Keratinocyte (primary cell): ENCODE measurements at regions not wholly inside any gene's neighbourhood (a gene's known extent, or its start where the extent isn't known, plus 50 kb on each side); places are given as distances from the start of the nearest gene placed in this dataset.

ENCODE experiments used
- DNase-seq: peaks from one replicate; pipeline ENCODE4 v3.0.0-alpha.2; 2011; ENCODE audit warnings: low read depth, missing footprints, low spot score
- FAIRE-seq: peaks from 2 replicates; lab custom pipeline; 2011; peaks lifted over from hg19 to GRCh38; lab: Jason Lieb, UNC
- H2AFZ ChIP-seq: 2 replicates; pipeline ENCODE4 v1.6.0; 2012; ENCODE audit warnings: low read length, control low read depth, inconsistent platforms; ENCODE audit not compliant: control insufficient read depth
- H3K27ac ChIP-seq: 2 replicates; pipeline ENCODE4 v1.5.1; 2011; ENCODE audit warnings: low read length; ENCODE audit not compliant: control insufficient read depth, insufficient read depth
- H3K27me3 ChIP-seq: 3 replicates; pipeline ENCODE4 v1.6.0; 2011; ENCODE audit warnings: low read length; ENCODE audit not compliant: control insufficient read depth, insufficient read depth; ENCODE audit errors: extremely low read depth
- H3K36me3 ChIP-seq, 2 experiments: 2 replicates in 1 of 2; 3 replicates in 1 of 2; pipeline ENCODE4 v1.5.1; 2011; ENCODE audit warnings: low read length in 2 of 2, mild to moderate bottlenecking in 1 of 2; ENCODE audit not compliant: control insufficient read depth in 2 of 2, insufficient read depth in 2 of 2; ENCODE audit errors: extremely low read depth in 1 of 2
- H3K4me1 ChIP-seq: 3 replicates; pipeline ENCODE4 v1.5.1; 2011; ENCODE audit warnings: low read length; ENCODE audit not compliant: control insufficient read depth, insufficient read depth; ENCODE audit errors: extremely low read depth
- H3K4me2 ChIP-seq: 3 replicates; pipeline ENCODE4 v1.6.0; 2011; ENCODE audit warnings: low read depth, low read length; ENCODE audit not compliant: control insufficient read depth, insufficient read depth; ENCODE audit errors: extremely low read depth
- H3K4me3 ChIP-seq, 3 experiments: fragments of 200-600 bp in 1 of 3; sonication (generic) in 1 of 3; 2 replicates in 2 of 3; 3 replicates in 1 of 3; pipeline ENCODE4 v1.5.1; 2011 to 2016; ENCODE audit warnings: low read length in 3 of 3, mild to moderate bottlenecking in 3 of 3, control low read depth in 2 of 3, inconsistent platforms in 1 of 3, low read depth in 1 of 3, mixed read lengths in 1 of 3, mixed run types in 1 of 3, moderate library complexity in 1 of 3; ENCODE audit not compliant: control insufficient read depth in 2 of 3, insufficient read depth in 2 of 3; ENCODE audit errors: extremely low read depth in 1 of 3
- H3K79me2 ChIP-seq: 2 replicates; pipeline ENCODE4 v1.6.0; 2012; ENCODE audit warnings: low read length; ENCODE audit not compliant: control insufficient read depth, insufficient read depth
- H3K9ac ChIP-seq: 3 replicates; pipeline ENCODE4 v1.6.0; 2011; ENCODE audit warnings: low read length; ENCODE audit not compliant: control insufficient read depth, insufficient read depth; ENCODE audit errors: extremely low read depth
- H3K9me1 ChIP-seq: 3 replicates; pipeline ENCODE4 v1.6.0; 2011; ENCODE audit warnings: low read length; ENCODE audit not compliant: control insufficient read depth, insufficient read depth; ENCODE audit errors: extremely low read depth
- H3K9me3 ChIP-seq: 2 replicates; pipeline ENCODE4 v1.5.1; 2012; ENCODE audit warnings: low read depth, low read length; ENCODE audit not compliant: control insufficient read depth
- H4K20me1 ChIP-seq: 3 replicates; pipeline ENCODE4 v1.6.0; 2011; ENCODE audit warnings: low read length; ENCODE audit not compliant: control insufficient read depth, insufficient read depth; ENCODE audit errors: extremely low read depth
- EZH2 ChIP-seq: IDR thresholded peaks from one replicate; pipeline ENCODE4 v1.6.1; 2012; ENCODE audit warnings: inconsistent platforms, mild to moderate bottlenecking, low read length, moderate library complexity
- dilution Hi-C: fragments of 300-500 bp; cut with MboI; formaldehyde crosslinking; loops from one replicate; pipeline ENCODE4 v1.7.0; 2020; ENCODE audit warnings: low sequenced_read_pairs; ENCODE audit not compliant: extremely low pct_ligation_motif_present
- TF ChIP-seq, protein P1 (sequence below), 3 experiments: IDR thresholded peaks in 1 of 3; conservative IDR thresholded peaks in 1 of 3; optimal IDR thresholded peaks in 1 of 3; 2 replicates in 2 of 3; 3 replicates in 1 of 3; pipeline versions ENCODE3 to v1.5.1; 2011; ENCODE audit warnings: low read length in 3 of 3, mild to moderate bottlenecking in 3 of 3, moderate library complexity in 2 of 3, control low read depth in 1 of 3, inconsistent platforms in 1 of 3; ENCODE audit not compliant: insufficient read depth in 2 of 3; ENCODE audit errors: extremely low read depth in 1 of 3

DNA sequence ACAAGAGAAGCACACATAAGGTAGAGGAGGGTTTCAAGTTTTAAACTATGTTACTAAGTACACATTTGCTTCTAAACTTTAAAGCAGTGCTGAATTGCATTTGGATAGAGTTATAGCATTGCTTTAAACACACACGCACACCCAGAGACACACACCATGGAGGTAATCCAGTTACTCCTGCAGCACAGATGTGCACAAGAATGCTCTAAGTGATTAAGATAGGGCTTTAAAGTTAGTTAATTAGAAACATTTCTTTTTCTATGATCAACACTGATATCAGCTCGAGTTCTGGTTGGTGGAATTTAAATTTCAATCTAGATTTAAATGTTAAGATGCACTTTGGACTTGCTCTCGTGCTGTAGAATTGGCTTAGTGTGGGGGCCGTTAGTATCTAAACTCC lies 492.3 kb downstream of the ZEB2 start:
- H3K9me1 ChIP-seq: no peaks in the 10 kb centered on the region
- no peaks in the 10 kb centered on the region for H3K4me1 ChIP-seq
- DNase-seq (no peak), FAIRE-seq (no peak)
- H3K27ac ChIP-seq: no peak overlapping the region
- dilution Hi-C loops: no loop called here
- H3K79me2 ChIP-seq: no peaks in the 10 kb centered on the region
- H3K9ac ChIP-seq: no peak overlapping the region
- H3K9me3 ChIP-seq: no peaks in the 10 kb centered on the region
- H3K4me2 ChIP-seq: no peak overlapping the region
- no peaks in the 10 kb centered on the region for H3K27me3 ChIP-seq
- TF ChIP-seq, protein P1, sequence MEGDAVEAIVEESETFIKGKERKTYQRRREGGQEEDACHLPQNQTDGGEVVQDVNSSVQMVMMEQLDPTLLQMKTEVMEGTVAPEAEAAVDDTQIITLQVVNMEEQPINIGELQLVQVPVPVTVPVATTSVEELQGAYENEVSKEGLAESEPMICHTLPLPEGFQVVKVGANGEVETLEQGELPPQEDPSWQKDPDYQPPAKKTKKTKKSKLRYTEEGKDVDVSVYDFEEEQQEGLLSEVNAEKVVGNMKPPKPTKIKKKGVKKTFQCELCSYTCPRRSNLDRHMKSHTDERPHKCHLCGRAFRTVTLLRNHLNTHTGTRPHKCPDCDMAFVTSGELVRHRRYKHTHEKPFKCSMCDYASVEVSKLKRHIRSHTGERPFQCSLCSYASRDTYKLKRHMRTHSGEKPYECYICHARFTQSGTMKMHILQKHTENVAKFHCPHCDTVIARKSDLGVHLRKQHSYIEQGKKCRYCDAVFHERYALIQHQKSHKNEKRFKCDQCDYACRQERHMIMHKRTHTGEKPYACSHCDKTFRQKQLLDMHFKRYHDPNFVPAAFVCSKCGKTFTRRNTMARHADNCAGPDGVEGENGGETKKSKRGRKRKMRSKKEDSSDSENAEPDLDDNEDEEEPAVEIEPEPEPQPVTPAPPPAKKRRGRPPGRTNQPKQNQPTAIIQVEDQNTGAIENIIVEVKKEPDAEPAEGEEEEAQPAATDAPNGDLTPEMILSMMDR (optimal IDR thresholded peaks at IDR 0.05 in 1 of 3, IDR thresholded peaks at IDR 0.05 in 1 of 3, conservative IDR thresholded peaks at IDR 0.05 in 1 of 3; ENCODE audit: extremely low read depth in 1 of 3, insufficient read depth in 2 of 3, low read length in 3 of 3): no peak
- no peak for TF ChIP-seq EZH2
- no peak overlapping the region for H3K4me3 ChIP-seq
- no peaks in the 10 kb centered on the region for H3K36me3 ChIP-seq
- no peaks in the 10 kb centered on the region for H4K20me1 ChIP-seq
- H2AFZ ChIP-seq: no peak overlapping the region

- Histone ChIP-seq H3K9ac (no peak overlapping the region), H3K79me2 (no peaks in the 10 kb centered on the region), H3K9me3 (no peaks in the 10 kb centered on the region), H3K4me1 (no peaks in the 10 kb centered on the region), H4K20me1 (no peaks in the 10 kb centered on the region), H3K4me2 (no peak overlapping the region), H3K9me1 (no peaks in the 10 kb centered on the region), H2AFZ (no peak overlapping the region), H3K27me3 (no peaks in the 10 kb centered on the region), H3K36me3 (no peaks in the 10 kb centered on the region), H3K27ac (no peak overlapping the region), H3K4me3 (no peak overlapping the region)
- no peak for TF ChIP-seq EZH2
- TF ChIP-seq, protein P1 (optimal IDR thresholded peaks at IDR 0.05 in 1 of 3, IDR thresholded peaks at IDR 0.05 in 1 of 3, conservative IDR thresholded peaks at IDR 0.05 in 1 of 3; ENCODE audit: extremely low read depth in 1 of 3, insufficient read depth in 2 of 3, low read length in 3 of 3): no peak
- dilution Hi-C loops: no loop called here
- FAIRE-seq (no peak), DNase-seq (no peak)
These were observed 493.2 kb downstream of the ZEB2 start for GRCh38 chr2:144026753-144027152.
